GM23248 (cell line): ENCODE measurements at regions not wholly inside any gene's neighbourhood (a gene's known extent, or its start where the extent isn't known, plus 50 kb on each side); places are given as distances from the start of the nearest gene placed in this dataset.

Experiments
- DNase-seq: peaks from one replicate; pipeline ENCODE4 v3.0.0-alpha.2; 2015
- H2AFZ ChIP-seq: fragments of 200-600 bp; sonication (generic); 2 replicates; pipeline ENCODE4 v1.6.1; 2016; ENCODE audit warnings: antibody characterized with exemption
- H3F3A ChIP-seq: fragments of 200-600 bp; sonication (generic); 2 replicates; pipeline ENCODE4 v1.6.1; 2016; ENCODE audit warnings: mild to moderate bottlenecking, antibody characterized with exemption, mixed run types; ENCODE audit not compliant: insufficient read depth
- H3K27ac ChIP-seq: fragments of 200-600 bp; sonication (generic); 2 replicates; pipeline ENCODE4 v1.5.1; 2016; ENCODE audit warnings: mild to moderate bottlenecking
- H3K27me3 ChIP-seq: fragments of 200-600 bp; sonication (generic); replicated peaks from 2 replicates; pipeline ENCODE4 v1.6.1; 2016; ENCODE audit warnings: mild to moderate bottlenecking; ENCODE audit not compliant: insufficient read depth
- H3K36me3 ChIP-seq: fragments of 200-600 bp; sonication (generic); 2 replicates; pipeline ENCODE4 v1.6.1; 2016; ENCODE audit warnings: low read depth, mild to moderate bottlenecking
- H3K4me1 ChIP-seq: fragments of 200-600 bp; sonication (generic); 2 replicates; pipeline ENCODE4 v1.6.1; 2016; ENCODE audit warnings: mild to moderate bottlenecking; ENCODE audit not compliant: insufficient read depth
- H3K4me2 ChIP-seq: fragments of 200-600 bp; sonication (generic); one replicate; pipeline ENCODE4 v1.6.1; 2016; ENCODE audit warnings: mild to moderate bottlenecking; ENCODE audit not compliant: unreplicated experiment
- H3K4me3 ChIP-seq: fragments of 200-600 bp; sonication (generic); 2 replicates; pipeline ENCODE4 v1.5.1; 2016; ENCODE audit warnings: mild to moderate bottlenecking
- H3K79me2 ChIP-seq: fragments of 200-600 bp; sonication (generic); 2 replicates; pipeline ENCODE4 v1.6.1; 2016; ENCODE audit warnings: mild to moderate bottlenecking; ENCODE audit not compliant: insufficient read depth
- H3K9ac ChIP-seq: fragments of 200-600 bp; sonication (generic); 2 replicates; pipeline ENCODE4 v1.6.1; 2016; ENCODE audit warnings: mild to moderate bottlenecking
- H3K9me2 ChIP-seq: fragments of 200-600 bp; sonication (generic); 2 replicates; pipeline ENCODE4 v1.6.1; 2016; ENCODE audit warnings: mixed run types, mild to moderate bottlenecking, moderate library complexity; ENCODE audit not compliant: insufficient read depth
- H3K9me3 ChIP-seq: fragments of 200-600 bp; sonication (generic); one replicate; pipeline ENCODE4 v1.6.1; 2017; ENCODE audit warnings: low read depth
- H4K20me1 ChIP-seq: fragments of 200-600 bp; sonication (generic); 2 replicates; pipeline ENCODE4 v1.6.0; 2016; ENCODE audit not compliant: insufficient read depth
- EZH2 ChIP-seq: fragments of 200-600 bp; sonication (generic); IDR thresholded peaks from 2 replicates; pipeline ENCODE4 v1.6.1; 2018; ENCODE audit warnings: antibody characterized with exemption, mild to moderate bottlenecking; ENCODE audit not compliant: insufficient read depth, poor library complexity, severe bottlenecking
- EZH2phosphoT487 ChIP-seq: fragments of 200-600 bp; sonication (generic); IDR thresholded peaks from 2 replicates; pipeline ENCODE4 v1.6.1; 2018; ENCODE audit warnings: antibody characterized with exemption, moderate library complexity, mild to moderate bottlenecking, low read depth; ENCODE audit not compliant: insufficient read depth
- WGBS, 2 experiments: methylation state at CpG; one replicate each; pipeline ENCODE4 v1.1.6; 2015 to 2017; ENCODE audit warnings: low lambda C conversion rate in 2 of 2, low coverage in 1 of 2; ENCODE audit errors: missing lambda C conversion rate in 2 of 2; 5-methylcytosine and 5-hydroxymethylcytosine counted together
- in situ Hi-C: fragments of 300-500 bp; cut with MboI; formaldehyde crosslinking; loops from 2 replicates; pipeline ENCODE4 v1.15.0; 2020

DNA sequence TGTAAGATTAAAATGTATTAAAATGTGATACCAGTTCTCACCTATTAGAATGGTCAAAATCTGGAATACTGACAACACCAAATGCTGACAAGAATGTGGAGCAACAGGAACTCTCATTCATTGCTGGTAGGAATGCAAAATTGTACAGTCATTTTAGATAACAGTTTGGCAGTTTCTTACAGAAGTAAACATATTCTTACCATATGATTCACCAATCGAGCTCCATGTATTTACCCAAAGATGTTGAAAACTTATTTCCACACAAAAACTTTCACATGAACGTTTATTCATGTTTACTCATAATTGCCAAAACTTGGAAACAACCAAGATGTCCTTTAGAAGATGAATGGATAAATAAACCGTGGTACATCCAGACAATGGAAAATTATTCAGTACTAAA lies 1193.5 kb upstream of the ACVR2A start:
- H3K4me3 ChIP-seq, result no peak overlapping the region
- H3K36me3 ChIP-seq, result no peaks in the 10 kb centered on the region
- H3K9me2 ChIP-seq, result no peaks in the 10 kb centered on the region
- in situ Hi-C loops, result loop anchor here (25.0 kb wide), 1 partner anchor 339 kb away; no protein-coding TSS in a partner anchor
- no peak overlapping the region for H3K9ac ChIP-seq
- H2AFZ ChIP-seq, result no peak overlapping the region
- H3K4me1 ChIP-seq, result no peaks in the 10 kb centered on the region; the same call in 1 of the 2 replicates
- no peak overlapping the region for H3K4me2 ChIP-seq
- peaks cover 4% of the 10 kb centered on the region; the same call in 1 of the 2 replicates for H3F3A ChIP-seq
- no peaks in the 10 kb centered on the region for H3K9me3 ChIP-seq
- DNase-seq, result no peak
- TF ChIP-seq EZH2 (no peak), EZH2phosphoT487 (no peak)
- no peaks in the 10 kb centered on the region for H4K20me1 ChIP-seq
- 34 to 36% methylated on average over 3 of the region's 3 CpGs for WGBS, 2 experiments
- H3K27ac ChIP-seq, result no peak overlapping the region
- H3K79me2 ChIP-seq, result no peaks in the 10 kb centered on the region
- no peaks in the 10 kb centered on the region for H3K27me3 ChIP-seq

DNA sequence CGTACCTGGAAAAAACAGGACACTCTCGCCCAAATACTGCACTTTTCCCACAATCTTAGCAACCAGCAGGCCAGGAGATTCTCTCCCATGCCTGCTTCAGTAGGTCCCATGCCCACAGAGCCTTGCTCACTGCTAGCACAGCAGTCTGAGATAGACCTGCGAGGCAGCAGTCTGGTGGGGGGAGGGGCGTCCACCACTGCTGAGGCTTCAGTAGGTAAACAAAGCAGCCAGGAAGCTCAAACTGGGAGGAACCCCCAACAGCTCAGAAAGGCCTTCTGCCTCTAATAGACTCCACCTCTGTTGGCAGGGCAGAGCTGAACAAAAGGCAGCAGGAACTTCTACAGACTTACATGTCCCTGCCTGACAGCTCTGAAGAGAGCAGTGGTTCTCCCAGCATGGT lies 1202.8 kb upstream of the ACVR2A start:
- Histone ChIP-seq H3K9ac (no peak overlapping the region), H3K27me3 (no peaks in the 10 kb centered on the region)
- whole genome bisulfite sequencing, 2 experiments, result 69 to 70% methylated on average over 4 of the region's 4 CpGs

DNA sequence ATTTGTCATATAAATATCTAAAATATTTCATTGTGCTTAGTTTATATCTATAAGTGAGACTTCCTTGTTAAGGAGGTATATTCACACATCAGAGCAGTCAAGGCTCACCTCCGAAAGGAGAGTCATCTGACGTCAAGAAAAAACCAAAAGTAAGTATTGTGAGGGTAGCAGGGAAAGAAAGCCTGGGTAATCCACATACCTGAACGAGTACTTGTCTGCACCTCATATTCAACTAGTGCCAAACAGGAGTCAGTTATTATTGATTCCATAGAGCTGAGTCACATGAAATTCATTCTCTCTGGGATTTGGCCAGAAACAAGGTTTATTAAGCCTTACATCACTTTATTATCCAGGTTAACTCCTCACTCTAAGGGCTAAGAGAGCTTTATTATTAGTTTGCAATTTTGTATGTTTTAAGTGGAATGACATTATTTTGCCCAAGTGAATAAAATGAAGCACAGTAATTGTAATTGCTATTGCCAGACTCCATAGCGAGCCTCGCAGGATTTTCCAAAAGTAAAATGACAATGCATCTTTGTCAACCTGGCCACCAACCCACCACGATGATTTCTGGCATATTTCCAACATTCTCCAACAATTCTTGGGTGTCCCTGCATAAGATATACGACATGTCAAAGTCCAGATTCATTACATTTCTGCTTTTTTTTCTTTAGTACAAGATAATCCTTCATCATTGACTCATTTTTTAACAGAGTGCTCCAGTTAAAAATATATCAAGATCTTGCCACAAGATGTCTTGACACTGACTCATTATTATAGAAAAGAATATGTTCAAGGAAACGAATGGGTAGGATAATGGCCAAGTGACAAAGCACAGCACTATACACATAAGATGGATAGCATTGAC lies 1210.4 kb upstream of the ACVR2A start:
- TF ChIP-seq EZH2phosphoT487, result no peak
- no peak for TF ChIP-seq EZH2
- Histone ChIP-seq H3K4me2 (peak overlapping the region; percentile 56), H3K27ac (peak overlapping the region; percentile 11; the same call in 1 of the 2 replicates), H3K9ac (no peak overlapping the region), H3F3A (peaks cover 14% of the 10 kb centered on the region), H4K20me1 (no peaks in the 10 kb centered on the region), H3K9me3 (no peaks in the 10 kb centered on the region), H3K79me2 (no peaks in the 10 kb centered on the region), H2AFZ (no peak overlapping the region), H3K4me1 (peaks cover 26% of the 10 kb centered on the region), H3K4me3 (peak overlapping the region; percentile 11; the same call in 1 of the 2 replicates), H3K9me2 (no peaks in the 10 kb centered on the region; the same call in 1 of the 2 replicates), H3K27me3 (no peaks in the 10 kb centered on the region), H3K36me3 (no peaks in the 10 kb centered on the region)
- 45 to 47% methylated on average over 8 of the region's 8 CpGs for WGBS, 2 experiments
- in situ Hi-C loops, result no loop called here
- DNase-seq, result peak; percentile 76

More for the DNA sequence above, 1202.8 kb upstream of the ACVR2A start:
- no peaks in the 10 kb centered on the region for H4K20me1 ChIP-seq
- H3K9me2 ChIP-seq, result no peaks in the 10 kb centered on the region
- in situ Hi-C loops, result no loop called here
- no peaks in the 10 kb centered on the region for H3K79me2 ChIP-seq
- TF ChIP-seq EZH2phosphoT487 (no peak), EZH2 (no peak)
- H2AFZ ChIP-seq, result no peak overlapping the region
- H3K4me1 ChIP-seq, result no peaks in the 10 kb centered on the region
- H3F3A ChIP-seq, result no peaks in the 10 kb centered on the region
- no peaks in the 10 kb centered on the region for H3K9me3 ChIP-seq
- H3K4me3 ChIP-seq, result no peak overlapping the region
- H3K36me3 ChIP-seq, result no peaks in the 10 kb centered on the region
- H3K4me2 ChIP-seq, result no peak overlapping the region
- DNase-seq, result no peak
- no peak overlapping the region for H3K27ac ChIP-seq

DNA sequence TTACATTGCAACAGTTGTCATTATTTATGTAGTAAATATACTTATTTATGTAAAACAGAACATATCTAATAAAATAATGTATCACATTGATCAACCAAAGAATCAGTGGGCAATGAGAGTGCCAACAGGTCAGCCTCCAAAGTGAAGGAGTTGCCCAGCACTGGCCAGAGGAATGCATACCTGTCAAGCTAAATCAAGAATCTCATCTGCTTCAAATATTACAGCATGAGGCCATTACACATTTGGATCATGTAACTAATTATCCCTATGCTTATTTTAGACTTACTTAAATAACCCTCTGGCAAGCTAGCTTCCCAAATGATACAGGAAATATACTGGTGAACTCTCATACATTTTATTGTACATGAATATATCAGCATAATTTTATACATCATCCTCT lies 1211.7 kb upstream of the ACVR2A start:
- no peaks in the 10 kb centered on the region for H3K9me3 ChIP-seq
- no peak overlapping the region for H2AFZ ChIP-seq
- H3K27ac ChIP-seq, result no peak overlapping the region
- H3K36me3 ChIP-seq, result no peaks in the 10 kb centered on the region
- in situ Hi-C loops, result no loop called here
- H3K9me2 ChIP-seq, result no peaks in the 10 kb centered on the region; the same call in 1 of the 2 replicates
- H3K4me1 ChIP-seq, result peaks cover 26% of the 10 kb centered on the region
- no peak overlapping the region for H3K4me2 ChIP-seq
- H4K20me1 ChIP-seq, result no peaks in the 10 kb centered on the region
- DNase-seq, result no peak
- no peaks in the 10 kb centered on the region for H3K27me3 ChIP-seq
- no peak for TF ChIP-seq EZH2phosphoT487
- TF ChIP-seq EZH2, result no peak
- H3K79me2 ChIP-seq, result no peaks in the 10 kb centered on the region
- peaks cover 14% of the 10 kb centered on the region for H3F3A ChIP-seq
- no peak overlapping the region for H3K9ac ChIP-seq
- no peak overlapping the region for H3K4me3 ChIP-seq
